ENCODE measurements at regions not wholly inside any gene's neighbourhood (a gene's known extent, or its start where the extent isn't known, plus 50 kb on each side); places are given as distances from the start of the nearest gene placed in this dataset.

GRCh38 chr18:29307982-29308381 lies 1131.1 kb upstream of the CDH2 start:
- FAIRE-seq: no peak
- TF ChIP-seq, protein P1, sequence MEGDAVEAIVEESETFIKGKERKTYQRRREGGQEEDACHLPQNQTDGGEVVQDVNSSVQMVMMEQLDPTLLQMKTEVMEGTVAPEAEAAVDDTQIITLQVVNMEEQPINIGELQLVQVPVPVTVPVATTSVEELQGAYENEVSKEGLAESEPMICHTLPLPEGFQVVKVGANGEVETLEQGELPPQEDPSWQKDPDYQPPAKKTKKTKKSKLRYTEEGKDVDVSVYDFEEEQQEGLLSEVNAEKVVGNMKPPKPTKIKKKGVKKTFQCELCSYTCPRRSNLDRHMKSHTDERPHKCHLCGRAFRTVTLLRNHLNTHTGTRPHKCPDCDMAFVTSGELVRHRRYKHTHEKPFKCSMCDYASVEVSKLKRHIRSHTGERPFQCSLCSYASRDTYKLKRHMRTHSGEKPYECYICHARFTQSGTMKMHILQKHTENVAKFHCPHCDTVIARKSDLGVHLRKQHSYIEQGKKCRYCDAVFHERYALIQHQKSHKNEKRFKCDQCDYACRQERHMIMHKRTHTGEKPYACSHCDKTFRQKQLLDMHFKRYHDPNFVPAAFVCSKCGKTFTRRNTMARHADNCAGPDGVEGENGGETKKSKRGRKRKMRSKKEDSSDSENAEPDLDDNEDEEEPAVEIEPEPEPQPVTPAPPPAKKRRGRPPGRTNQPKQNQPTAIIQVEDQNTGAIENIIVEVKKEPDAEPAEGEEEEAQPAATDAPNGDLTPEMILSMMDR (IDR thresholded peaks at IDR 0.05; ENCODE audit: borderline replicate concordance, extremely low read depth, insufficient read depth): no peak
- no peak overlapping the region for H3K4me3 ChIP-seq (ENCODE audit: low read length in 3 of 3)

GRCh38 chr18:29307231-29307630 lies 1130.3 kb upstream of the CDH2 start:
- intact Hi-C loops (cut with DNase I): no loop called here
- FAIRE-seq: no peak
- DNase-seq: no peak
- H3K4me3 ChIP-seq (ENCODE audit: low read length in 3 of 3): no peak overlapping the region
- TF ChIP-seq, protein P1 (IDR thresholded peaks at IDR 0.05; ENCODE audit: borderline replicate concordance, extremely low read depth, insufficient read depth): no peak
- H3K36me3 ChIP-seq (ENCODE audit: control insufficient read depth in 2 of 3, insufficient read depth in 3 of 3, low read length in 3 of 3): no peaks in the 10 kb centered on the region
- H3K4me1 ChIP-seq (ENCODE audit: control insufficient read depth in 2 of 3, insufficient read depth in 2 of 3, low read depth in 1 of 3, low read length in 3 of 3): no peaks in the 10 kb centered on the region
- H3K9ac ChIP-seq (ENCODE audit: low read length in 3 of 3): no peak overlapping the region
- no peaks in the 10 kb centered on the region for H3K27me3 ChIP-seq (ENCODE audit: control insufficient read depth, insufficient read depth, low read length)
- H3K27ac ChIP-seq (ENCODE audit: low read depth in 2 of 2, low read length in 2 of 2): no peak overlapping the region
- H3K9me3 ChIP-seq (ENCODE audit: control insufficient read depth in 2 of 3, insufficient read depth in 1 of 3, low read length in 3 of 3): no peaks in the 10 kb centered on the region

More at GRCh38 chr18:29307982-29308381, 1131.1 kb upstream of the CDH2 start:
- H3K27ac ChIP-seq (ENCODE audit: low read depth in 2 of 2, low read length in 2 of 2): no peak overlapping the region
- no peaks in the 10 kb centered on the region for H3K27me3 ChIP-seq (ENCODE audit: control insufficient read depth, insufficient read depth, low read length)
- H3K9ac ChIP-seq (ENCODE audit: low read length in 3 of 3): no peak overlapping the region
- intact Hi-C loops (cut with DNase I): no loop called here
- H3K9me3 ChIP-seq (ENCODE audit: control insufficient read depth in 2 of 3, insufficient read depth in 1 of 3, low read length in 3 of 3): no peaks in the 10 kb centered on the region
- no peak for DNase-seq
- no peaks in the 10 kb centered on the region for H3K36me3 ChIP-seq (ENCODE audit: control insufficient read depth in 2 of 3, insufficient read depth in 3 of 3, low read length in 3 of 3)
- H3K4me1 ChIP-seq (ENCODE audit: control insufficient read depth in 2 of 3, insufficient read depth in 2 of 3, low read depth in 1 of 3, low read length in 3 of 3): no peaks in the 10 kb centered on the region

DNA sequence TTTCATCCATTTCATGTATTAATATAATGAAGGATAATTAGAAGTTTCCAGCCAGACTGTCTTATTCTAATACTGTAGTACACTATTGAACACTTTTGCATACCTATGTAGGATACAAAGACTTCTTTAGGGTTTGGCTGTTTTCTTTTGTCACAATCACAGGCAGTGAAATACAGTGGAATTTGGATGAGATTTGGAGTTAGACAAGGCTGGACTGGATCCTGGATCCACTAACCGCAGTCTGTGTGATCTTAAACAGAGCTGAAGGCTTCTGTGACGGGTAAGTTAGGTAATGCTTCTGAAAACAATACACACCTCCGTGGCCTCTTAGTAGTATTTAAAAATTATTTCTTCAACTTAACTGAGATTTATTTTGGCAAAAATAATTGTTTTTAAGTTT lies 1128.6 kb upstream of the CDH2 start:
- intact Hi-C loops (cut with DNase I): no loop called here
- FAIRE-seq (no peak), DNase-seq (no peak)
- H3K27me3 ChIP-seq (ENCODE audit: control insufficient read depth, insufficient read depth, low read length): no peaks in the 10 kb centered on the region
- H3K4me1 ChIP-seq (ENCODE audit: control insufficient read depth in 2 of 3, insufficient read depth in 2 of 3, low read depth in 1 of 3, low read length in 3 of 3): no peaks in the 10 kb centered on the region
- H3K9ac ChIP-seq (ENCODE audit: low read length in 3 of 3): no peak overlapping the region
- TF ChIP-seq, protein P1 (IDR thresholded peaks at IDR 0.05; ENCODE audit: borderline replicate concordance, extremely low read depth, insufficient read depth): no peak
- H3K9me3 ChIP-seq (ENCODE audit: control insufficient read depth in 2 of 3, insufficient read depth in 1 of 3, low read length in 3 of 3): no peaks in the 10 kb centered on the region
- H3K4me3 ChIP-seq (ENCODE audit: low read length in 3 of 3): no peak overlapping the region
- no peak overlapping the region for H3K27ac ChIP-seq (ENCODE audit: low read depth in 2 of 2, low read length in 2 of 2)
- H3K36me3 ChIP-seq (ENCODE audit: control insufficient read depth in 2 of 3, insufficient read depth in 3 of 3, low read length in 3 of 3): no peaks in the 10 kb centered on the region

- Histone ChIP-seq H3K36me3 (ENCODE audit: control insufficient read depth in 2 of 3, insufficient read depth in 3 of 3, low read length in 3 of 3) (no peaks in the 10 kb centered on the region), H3K27me3 (ENCODE audit: control insufficient read depth, insufficient read depth, low read length) (no peaks in the 10 kb centered on the region), H3K4me1 (ENCODE audit: control insufficient read depth in 2 of 3, insufficient read depth in 2 of 3, low read depth in 1 of 3, low read length in 3 of 3) (no peaks in the 10 kb centered on the region), H3K27ac (ENCODE audit: low read depth in 2 of 2, low read length in 2 of 2) (no peak overlapping the region), H3K9ac (ENCODE audit: low read length in 3 of 3) (no peak overlapping the region), H3K4me3 (ENCODE audit: low read length in 3 of 3) (no peak overlapping the region), H3K9me3 (ENCODE audit: control insufficient read depth in 2 of 3, insufficient read depth in 1 of 3, low read length in 3 of 3) (no peaks in the 10 kb centered on the region)
- DNase-seq: no peak
- intact Hi-C loops (cut with DNase I): no loop called here
- TF ChIP-seq, protein P1 (IDR thresholded peaks at IDR 0.05; ENCODE audit: borderline replicate concordance, extremely low read depth, insufficient read depth): no peak
- no peak for FAIRE-seq
Measured at GRCh38 chr18:29301048-29301447, 1124.1 kb upstream of the CDH2 start.
